ENCODE measurements at regions not wholly inside any gene's neighbourhood (a gene's known extent, or its start where the extent isn't known, plus 50 kb on each side); places are given as distances from the start of the nearest gene placed in this dataset.

DNA sequence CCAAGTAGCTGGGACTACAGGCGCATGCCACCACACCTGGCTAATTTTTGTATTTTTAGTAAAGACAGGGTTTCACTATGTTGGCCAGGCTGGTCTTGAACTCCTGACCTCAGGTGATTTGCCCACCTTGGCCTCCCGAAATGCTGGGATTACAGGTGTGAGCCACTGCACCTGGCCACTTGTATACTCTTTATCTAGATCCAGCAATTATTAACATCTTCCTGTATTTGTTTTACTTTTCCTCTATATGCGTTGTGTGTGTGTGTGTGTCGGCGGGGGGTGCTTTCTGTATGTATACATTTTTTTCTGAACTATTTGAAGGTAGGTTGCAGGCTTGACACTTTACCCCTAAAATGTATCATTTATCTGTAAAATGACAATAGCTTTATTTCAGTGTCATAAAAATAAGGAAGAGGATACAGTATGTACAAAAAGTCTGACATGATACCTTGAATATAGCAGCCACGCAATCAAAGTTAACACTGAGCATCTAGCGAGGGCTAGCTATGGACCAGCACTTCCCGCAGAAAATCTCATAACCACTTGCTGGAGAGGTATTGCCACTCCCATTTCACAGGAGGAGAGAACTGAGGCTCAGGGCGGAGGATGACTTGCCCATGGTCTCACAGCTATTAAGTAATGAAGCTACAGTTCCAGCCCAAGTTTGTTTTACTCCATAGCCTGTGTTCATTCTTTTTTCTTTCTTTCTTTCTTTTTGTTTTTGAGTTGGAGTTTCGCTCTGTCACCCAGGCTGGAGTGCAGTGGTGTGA, 251.3 kb downstream of the MYCN start:
- Mint-ChIP-seq H3K9me3 (ENCODE audit: unreplicated experiment) (peaks cover 3% of the 10 kb centered on the region), H3K4me1 (ENCODE audit: unreplicated experiment) (no peaks in the 10 kb centered on the region), H3K36me3 (ENCODE audit: unreplicated experiment) (no peaks in the 10 kb centered on the region), H3K4me3 (ENCODE audit: unreplicated experiment) (no peak overlapping the region), H3K27me3 (ENCODE audit: unreplicated experiment) (no peaks in the 10 kb centered on the region), H3K27ac (ENCODE audit: unreplicated experiment) (no peak overlapping the region)
- no peak for DNase-seq (ENCODE audit: extremely low spot score, unreplicated experiment)
- no peak for TF ChIP-seq CTCF (IDR thresholded peaks at IDR 0.05)

DNA sequence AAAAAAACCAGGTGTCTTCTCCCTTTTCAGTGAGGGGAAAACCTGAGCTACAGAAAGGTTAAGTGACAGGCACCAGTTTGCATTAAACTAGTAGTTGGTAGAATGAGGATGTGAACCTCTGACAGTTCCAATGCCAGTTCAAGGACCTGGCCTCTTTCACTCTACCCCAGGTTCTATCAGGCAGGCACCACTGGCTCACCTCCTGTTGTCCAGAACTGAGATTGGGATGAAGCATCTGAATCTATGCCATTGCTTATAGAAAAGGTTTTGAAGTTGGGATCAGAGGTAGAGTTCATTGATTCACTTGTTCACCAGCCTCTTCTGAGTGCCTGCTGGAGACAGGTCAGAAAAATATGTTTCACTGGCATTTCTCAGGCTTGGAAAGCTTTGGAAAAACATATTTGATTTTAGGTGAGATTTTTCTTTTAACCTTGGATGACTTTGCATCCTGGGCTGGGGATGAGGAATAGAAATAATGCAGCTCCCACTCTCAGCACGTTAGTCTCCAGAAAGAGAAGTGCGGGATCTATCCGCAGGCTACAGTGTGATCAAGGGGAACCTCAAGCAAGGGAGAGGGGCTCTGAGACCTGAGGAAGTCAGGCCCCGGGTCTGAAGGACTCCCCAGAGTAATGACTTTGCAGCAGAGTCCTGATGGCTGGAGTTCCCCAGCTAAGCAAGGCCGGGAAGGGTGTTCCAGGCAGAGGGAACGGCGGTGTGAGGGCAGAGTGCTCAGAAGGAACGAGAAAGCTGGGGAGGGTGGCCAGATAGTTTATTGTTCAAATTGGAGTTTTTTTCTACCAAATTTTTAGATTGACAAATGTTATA, 250.3 kb downstream of the MYCN start:
- H3K4me3 Mint-ChIP-seq (ENCODE audit: unreplicated experiment), result no peak overlapping the region
- no peaks in the 10 kb centered on the region for H3K4me1 Mint-ChIP-seq (ENCODE audit: unreplicated experiment)
- TF ChIP-seq CTCF (IDR thresholded peaks at IDR 0.05), result no peak
- no peak overlapping the region for H3K27ac Mint-ChIP-seq (ENCODE audit: unreplicated experiment)
- no peaks in the 10 kb centered on the region for H3K36me3 Mint-ChIP-seq (ENCODE audit: unreplicated experiment)
- no peaks in the 10 kb centered on the region for H3K9me3 Mint-ChIP-seq (ENCODE audit: unreplicated experiment)
- no peaks in the 10 kb centered on the region for H3K27me3 Mint-ChIP-seq (ENCODE audit: unreplicated experiment)
- no peak for DNase-seq (ENCODE audit: extremely low spot score, unreplicated experiment)

- Mint-ChIP-seq H3K27me3 (ENCODE audit: unreplicated experiment) (no peaks in the 10 kb centered on the region), H3K27ac (ENCODE audit: unreplicated experiment) (no peak overlapping the region), H3K4me3 (ENCODE audit: unreplicated experiment) (no peak overlapping the region), H3K9me3 (ENCODE audit: unreplicated experiment) (no peaks in the 10 kb centered on the region), H3K36me3 (ENCODE audit: unreplicated experiment) (no peaks in the 10 kb centered on the region), H3K4me1 (ENCODE audit: unreplicated experiment) (no peaks in the 10 kb centered on the region)
- TF ChIP-seq CTCF (IDR thresholded peaks at IDR 0.05), result no peak
- no peak for DNase-seq (ENCODE audit: extremely low spot score, unreplicated experiment)
Observed at GRCh38 chr2:16189836-16190160, 249.4 kb downstream of the MYCN start.

DNA sequence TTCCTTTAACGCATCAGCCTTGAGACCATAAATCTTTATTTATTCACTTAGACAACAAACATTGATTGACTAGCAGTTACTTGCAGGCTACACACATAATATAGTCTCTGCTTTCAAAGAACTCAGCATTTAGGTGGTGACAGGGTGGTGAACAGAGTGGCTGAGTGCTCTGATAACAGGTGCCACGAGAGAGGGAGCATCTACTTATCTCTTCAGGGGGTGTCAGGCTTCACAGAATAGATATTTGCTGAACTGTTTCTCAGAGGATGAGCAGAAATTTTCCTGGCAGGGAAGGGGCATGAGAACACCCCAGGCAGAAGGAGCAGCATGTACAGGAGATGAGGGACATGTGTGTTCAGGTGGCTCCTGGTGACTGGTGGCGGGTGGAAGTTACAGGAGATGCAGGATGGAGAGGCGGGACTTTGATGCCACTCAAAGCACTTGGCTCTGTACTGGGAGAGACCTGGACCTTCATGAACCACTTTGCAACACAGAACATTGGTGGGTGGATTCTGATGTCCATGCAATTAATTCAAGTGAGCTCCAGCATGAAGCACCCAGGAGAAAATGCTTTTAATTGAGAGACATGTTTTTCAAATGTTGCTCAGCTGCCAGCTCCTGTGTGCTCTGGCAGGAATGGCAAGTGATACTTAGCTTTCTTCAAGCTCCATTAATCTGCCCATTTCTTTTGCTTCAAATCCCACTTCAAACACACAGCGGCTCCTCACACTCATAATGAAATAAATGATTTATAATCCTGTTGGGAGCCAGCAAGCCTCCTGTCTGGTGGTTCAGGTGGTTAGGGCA, 248.9 kb downstream of the MYCN start:
- no peak overlapping the region for H3K27ac Mint-ChIP-seq (ENCODE audit: unreplicated experiment)
- no peak overlapping the region for H3K4me3 Mint-ChIP-seq (ENCODE audit: unreplicated experiment)
- DNase-seq (ENCODE audit: extremely low spot score, unreplicated experiment), result no peak
- no peak for TF ChIP-seq CTCF (IDR thresholded peaks at IDR 0.05)
- H3K4me1 Mint-ChIP-seq (ENCODE audit: unreplicated experiment), result no peaks in the 10 kb centered on the region
- H3K27me3 Mint-ChIP-seq (ENCODE audit: unreplicated experiment), result no peaks in the 10 kb centered on the region
- no peaks in the 10 kb centered on the region for H3K36me3 Mint-ChIP-seq (ENCODE audit: unreplicated experiment)
- no peaks in the 10 kb centered on the region for H3K9me3 Mint-ChIP-seq (ENCODE audit: unreplicated experiment)

Data from osteocyte (in vitro differentiated cells).